NCI-H2107 treated with DMSO at 0.1 percent for 48 hours (cell line): ENCODE measurements at regions not wholly inside any gene's neighbourhood (a gene's known extent, or its start where the extent isn't known, plus 50 kb on each side); places are given as distances from the start of the nearest gene placed in this dataset.
A peak's percentile ranks its signal among the peaks of the same experiment; 100 is the strongest.
"Not testable (repeated sequence)": the region's sequence is repeated elsewhere in the genome, so short reads cannot be mapped to it uniquely, and the experiment has no call there.

Source experiments
- DNase-seq: peaks from one replicate; lab custom pipeline; 2025; ENCODE audit not compliant: unreplicated experiment; lab: John Stamatoyannopoulos, UW

DNA sequence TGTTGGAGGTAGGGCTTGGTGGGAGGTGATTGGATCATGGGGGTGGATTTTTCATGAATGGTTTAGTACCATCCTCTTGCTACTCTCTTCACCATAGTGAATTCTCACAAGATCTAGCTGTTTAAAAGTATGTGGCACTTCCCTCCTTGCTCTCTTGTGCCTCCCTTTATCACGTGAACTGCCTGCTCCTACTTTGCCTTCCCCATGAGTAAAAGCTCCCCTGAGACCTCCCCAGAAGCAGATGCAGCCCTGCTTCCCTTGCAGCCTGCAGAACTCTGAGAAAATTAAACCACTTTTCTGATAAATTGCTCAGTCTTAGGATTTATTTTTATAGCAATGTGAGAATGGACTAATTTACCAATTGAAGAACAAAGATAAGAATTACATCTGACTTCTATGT is 223.1 kb downstream of the RNF144A start:
- no peak for DNase-seq

DNA sequence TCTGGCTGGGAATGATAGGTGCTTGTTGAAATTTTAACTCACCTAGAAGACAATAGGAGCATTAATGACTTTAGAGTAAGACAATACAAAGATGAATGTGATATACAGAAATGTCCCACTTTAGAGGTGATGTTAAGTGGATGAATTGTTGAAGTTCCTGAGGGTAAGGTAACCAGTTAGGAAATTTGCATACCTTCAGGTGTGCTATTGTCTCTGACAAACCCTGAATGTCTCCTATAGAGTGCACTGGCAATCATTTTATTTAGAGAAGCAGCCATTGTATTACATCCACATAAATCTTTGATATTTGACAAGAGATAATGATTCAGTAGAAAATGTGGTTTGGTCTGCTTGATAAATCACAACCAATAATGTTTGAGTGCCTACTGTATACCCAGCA is 228.5 kb downstream of the RNF144A start:
- no peak for DNase-seq

DNA sequence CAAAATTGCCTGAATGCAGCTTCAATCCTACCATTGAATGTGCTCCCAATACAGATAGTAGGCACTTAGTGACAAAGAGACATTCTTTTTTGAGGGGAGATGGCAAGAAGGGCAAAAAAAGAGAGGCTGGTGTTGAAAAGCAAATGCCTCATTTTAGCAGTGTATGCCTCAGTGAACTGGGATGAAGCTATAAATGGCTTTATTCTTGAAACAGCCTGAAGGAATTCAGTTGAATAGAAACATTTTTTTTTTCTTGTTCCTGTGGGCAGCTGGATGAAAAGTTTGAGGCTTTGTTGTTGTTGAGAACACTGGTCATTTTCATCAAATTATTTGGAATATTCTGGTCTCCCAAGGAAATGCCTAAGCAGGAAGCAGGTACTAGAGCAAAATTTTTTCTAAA is 228.9 kb downstream of the RNF144A start:
- no peak for DNase-seq

DNA sequence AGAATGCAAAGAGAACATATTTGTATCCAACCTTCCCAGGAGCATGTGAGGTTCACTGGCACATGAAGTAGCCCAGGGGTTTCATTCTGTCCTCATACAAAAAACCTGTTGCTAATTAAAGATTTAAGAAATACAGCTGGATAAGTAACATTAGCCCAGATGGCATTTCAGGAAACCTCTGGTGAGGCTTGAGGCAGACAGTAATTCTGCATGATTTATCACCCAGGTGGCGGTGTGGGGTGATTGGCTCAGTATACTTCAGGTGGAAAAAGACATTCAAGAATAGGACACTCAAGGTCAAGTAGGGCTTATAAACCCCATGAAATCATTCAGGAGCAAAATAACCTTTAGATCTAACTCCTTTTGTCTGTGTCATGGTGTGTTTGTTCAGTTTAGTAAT is 237.4 kb downstream of the RNF144A start:
- no peak for DNase-seq

DNA sequence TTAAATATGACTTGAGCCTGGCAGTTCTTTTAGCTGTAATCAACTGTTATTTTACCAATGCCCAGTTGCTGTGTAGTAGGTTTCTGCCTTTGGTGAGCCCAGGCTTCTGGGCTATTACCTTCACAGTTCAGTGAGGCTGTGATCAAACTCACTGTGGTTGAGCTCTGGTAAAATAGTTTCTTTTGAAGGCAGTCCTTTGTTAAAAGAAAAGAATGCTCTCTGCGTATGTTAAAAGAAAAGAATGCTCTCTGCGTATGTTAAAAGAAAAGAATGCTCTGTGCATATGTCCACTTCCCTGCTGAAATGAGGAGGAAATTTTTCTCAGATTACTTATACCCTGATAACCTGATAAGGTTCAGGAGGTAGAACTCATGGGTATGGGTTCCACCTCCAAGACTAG is 244.3 kb downstream of the RNF144A start:
- DNase-seq = no peak

DNA sequence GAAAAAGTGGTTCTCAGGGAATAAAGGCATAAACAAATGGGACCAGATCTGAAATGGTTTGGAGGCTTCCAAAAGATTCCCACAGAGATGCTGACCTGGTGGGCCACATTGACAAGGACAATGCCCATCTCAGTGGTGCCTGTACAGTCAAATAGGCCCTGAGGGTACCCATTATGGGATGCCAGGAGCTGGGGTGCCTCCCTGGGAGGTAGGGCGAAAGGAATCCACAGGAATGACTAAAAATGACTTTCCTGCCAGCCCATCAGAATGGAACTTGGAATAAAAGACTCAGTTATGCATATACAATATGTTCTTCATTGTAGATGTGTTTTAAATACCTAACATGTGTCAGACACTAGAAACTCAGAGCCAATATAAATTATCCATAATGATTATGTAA is 248.5 kb downstream of the RNF144A start:
- no peak for DNase-seq

DNA sequence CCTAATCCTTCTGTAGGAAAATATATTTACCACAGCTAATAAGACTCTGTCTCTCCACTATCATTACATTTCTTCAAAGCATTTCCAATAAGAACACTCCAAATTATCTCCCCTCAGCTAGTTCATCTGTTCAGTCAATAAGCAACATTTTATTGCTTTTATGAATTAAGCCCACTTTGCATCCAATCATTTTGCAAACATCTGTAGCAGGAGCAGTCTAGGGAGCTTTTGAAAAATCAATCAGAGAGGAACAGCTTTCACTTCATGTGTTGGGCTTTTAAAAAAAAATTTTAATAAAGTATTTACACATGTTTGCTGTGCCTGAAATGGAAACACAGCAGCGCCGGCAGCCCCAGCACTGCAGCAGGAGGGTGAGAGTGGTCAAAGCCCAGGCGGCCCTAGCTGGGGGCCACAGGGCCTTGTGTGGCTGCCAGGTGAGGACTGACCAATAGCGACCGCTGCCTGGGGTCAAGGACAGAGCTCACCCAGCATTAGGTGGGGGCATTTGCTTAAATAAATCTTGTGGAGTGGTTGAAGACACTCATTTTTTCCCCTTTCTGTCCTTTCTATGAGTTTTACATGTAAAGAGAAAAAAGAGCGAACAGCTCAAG is 250.7 kb downstream of the RNF144A start:
- DNase-seq = no peak

DNA sequence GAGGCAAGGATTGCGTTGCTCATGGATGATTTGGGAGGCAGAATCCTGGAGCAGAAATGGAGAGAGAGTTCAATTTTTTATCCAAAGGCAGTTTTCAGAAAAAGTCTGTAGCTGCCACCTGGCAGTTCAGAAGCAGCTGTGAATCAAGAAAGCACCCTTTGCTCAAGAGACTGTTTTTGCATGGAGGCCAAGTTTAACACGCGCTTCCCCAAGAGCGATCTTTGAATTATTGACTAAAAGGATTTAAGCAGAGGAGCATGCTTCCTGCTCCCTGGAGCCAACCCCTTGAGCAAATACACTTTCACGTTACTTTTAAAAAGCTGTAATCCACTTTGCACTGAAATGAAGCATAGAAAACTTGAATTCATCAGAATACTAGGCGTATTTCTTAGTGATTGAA is 252.4 kb downstream of the RNF144A start:
- no peak for DNase-seq

DNA sequence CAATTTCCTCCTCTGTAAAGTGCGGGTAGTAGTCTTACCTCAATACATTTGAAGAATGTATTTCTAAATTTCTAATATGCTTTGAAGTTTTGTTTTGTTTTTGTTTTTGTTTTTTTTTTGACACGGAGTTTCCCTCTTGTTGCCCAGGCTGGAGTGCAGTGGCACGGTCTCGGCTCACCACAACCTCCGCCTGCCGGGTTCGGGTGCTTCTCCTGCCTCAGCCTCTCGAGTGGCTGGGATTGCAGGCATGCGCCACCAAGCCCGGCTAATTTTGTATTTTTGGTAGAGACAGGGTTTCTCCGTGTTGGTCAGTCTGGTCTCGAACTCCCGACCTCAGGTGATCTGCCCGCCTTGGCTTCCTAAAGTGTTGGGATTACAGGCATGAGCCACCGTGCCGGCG is 261.8 kb downstream of the RNF144A start:
- DNase-seq = not testable (repeated sequence)

DNA sequence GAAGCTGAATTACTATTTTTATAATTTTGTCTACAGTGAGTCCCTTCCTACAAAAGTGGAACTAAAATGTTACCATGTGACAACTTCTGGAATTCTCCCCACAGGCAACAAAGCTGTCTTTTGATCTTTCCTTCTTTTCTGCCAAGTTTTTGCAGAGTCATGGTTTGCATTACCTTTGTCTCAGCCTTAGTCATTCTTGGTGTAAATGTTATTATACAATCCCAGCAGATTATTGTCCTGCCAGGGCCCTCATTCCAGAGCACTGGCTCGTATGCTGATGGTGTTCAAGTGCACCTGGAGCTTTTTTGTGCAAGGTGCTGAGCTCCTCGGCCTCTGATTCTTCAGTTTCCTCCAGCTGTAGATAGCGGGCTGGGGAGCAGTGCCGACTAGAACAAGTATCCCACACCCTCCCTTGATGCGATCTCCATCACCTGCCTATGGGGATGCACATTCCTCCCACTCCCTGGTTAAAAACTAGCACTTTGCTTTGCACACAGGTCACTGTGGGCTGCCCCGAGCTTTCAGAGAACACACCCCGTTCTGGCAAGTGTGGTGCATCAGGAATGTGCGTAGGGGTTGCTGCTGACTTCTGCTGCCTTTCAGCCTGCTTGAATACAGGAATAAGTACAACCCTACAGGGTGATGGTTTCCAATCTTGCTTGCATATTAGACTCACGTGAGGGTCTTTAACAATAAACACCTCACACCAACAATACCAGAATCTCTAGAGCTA is 263.6 kb downstream of the RNF144A start:
- DNase-seq = no peak

DNA sequence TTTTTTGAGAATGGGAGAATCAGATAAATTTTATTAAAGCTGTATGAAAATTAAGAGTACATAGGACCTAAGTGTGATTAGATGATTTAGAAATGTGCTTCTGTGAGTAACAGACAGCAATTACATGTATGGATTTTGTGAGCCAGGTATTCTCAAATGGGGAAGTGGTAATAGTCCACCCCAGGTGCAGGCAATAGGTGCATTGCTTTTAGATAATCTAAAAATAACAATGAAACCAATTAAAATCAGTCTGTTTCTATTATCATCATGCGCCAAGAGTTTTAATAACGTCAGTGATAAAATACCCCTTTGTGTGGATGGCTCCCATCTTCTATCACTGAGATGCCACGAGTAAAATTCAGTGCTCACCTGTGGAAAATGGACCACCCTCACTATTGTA is 265.3 kb downstream of the RNF144A start:
- no peak for DNase-seq

DNA sequence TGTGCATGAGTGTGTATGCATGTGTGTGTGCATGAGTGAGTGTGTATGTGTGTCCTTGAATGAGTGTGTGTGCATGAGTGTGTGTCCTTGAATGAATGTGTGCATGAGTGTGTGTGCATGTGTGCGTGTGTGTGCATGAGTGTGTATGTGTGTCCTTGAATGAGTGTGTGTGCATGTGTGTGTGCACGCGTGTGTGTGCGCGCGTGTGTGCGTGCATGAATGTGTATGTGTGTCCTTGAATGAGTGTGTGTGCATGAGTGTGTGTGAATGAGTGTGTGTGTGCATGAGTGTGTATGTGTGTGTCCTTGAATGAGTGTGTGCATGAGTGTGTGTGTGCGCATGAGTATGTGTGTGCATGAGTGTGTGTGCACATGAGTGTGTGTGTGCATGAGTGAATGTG is 271.9 kb downstream of the RNF144A start:
- no peak for DNase-seq

DNA sequence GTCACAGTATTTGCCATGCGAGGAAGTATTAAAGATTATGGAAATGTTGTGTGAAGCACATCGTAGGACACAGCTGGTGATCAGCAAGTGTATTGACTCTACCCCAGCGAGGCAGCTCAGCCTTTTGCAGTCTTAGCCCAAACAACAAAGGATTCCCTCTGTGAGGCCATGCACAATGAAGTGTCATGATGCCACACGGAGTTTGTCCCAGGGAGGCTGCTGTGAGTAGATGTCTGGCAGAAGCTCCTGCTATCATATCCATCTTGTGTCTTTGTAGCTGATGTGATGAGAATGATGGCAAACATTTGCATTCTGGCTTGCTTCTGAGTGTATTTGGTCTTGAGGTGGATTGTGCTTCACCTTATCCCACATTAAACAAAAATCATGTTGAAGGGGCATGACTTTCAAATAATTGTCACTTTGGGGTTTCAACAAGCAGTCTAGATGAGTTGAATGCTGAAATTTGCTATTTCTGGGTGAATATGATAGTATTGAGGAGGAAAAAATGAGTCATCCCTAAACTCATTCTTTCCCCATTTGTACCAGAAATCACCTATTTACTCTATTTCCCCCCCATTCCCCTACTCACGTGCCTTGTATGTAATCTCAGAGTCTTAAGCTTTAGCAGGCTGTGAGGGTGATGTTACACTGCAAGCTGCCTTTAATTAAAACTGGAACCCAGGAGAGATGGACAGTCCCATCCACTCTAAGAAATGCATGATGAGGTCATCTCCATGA is 273.5 kb downstream of the RNF144A start:
- no peak for DNase-seq

DNA sequence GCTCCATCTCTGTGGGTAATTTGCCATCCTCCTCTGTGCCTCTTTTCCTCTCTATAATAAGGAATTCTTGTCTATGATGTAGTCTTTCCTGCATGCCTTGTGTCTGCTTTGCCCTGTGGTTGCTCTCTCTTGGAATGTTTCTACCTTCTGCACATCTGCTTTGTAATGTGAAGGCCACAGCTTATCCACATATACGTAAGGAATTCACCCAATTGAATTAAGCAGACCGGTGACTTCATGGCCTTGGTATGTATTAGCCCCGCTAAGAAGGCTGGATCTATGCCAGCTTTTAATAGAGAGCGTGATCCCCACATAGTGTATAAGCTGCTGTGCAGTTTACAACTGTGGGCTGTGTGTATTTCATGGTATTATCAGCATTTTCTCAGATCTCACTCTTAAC is 274.7 kb downstream of the RNF144A start:
- no peak for DNase-seq

DNA sequence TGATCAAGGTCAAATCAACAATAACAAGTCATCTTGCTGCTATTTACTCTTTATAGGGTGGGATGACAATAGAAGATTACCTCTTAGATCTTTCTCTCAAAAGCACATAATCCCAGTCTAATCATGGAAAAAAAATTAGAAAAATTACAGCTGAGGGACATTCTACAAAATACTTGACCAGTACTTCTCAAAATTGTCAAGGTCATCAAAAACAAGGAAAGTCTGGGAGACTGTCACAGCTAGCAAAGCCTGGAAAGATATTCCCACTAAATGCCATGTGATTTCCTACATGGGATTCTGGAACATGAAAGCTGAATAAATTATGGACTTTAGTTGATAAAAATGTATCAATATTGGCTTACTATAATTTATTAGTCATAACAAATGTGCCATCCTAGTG is 276.2 kb downstream of the RNF144A start:
- no peak for DNase-seq

DNA sequence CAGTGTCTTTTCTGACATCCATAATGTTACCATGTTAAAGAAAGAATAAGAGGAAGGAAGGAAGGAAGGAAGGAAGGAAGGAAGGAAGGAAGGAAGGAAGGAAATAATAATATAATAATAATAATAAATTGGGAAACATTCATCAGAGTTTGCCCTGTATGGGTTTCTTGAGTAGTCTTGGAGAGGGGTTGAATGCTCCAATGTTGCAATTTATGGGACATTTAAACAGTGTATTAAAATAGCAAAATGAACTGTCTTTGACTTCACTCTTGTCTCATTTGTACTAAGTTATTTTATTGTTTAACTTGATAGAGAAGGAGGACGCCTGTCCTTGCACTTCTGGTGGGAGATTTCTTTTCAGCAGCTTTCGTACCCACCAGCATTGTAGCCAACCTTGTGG is 277.7 kb downstream of the RNF144A start:
- DNase-seq = no peak

DNA sequence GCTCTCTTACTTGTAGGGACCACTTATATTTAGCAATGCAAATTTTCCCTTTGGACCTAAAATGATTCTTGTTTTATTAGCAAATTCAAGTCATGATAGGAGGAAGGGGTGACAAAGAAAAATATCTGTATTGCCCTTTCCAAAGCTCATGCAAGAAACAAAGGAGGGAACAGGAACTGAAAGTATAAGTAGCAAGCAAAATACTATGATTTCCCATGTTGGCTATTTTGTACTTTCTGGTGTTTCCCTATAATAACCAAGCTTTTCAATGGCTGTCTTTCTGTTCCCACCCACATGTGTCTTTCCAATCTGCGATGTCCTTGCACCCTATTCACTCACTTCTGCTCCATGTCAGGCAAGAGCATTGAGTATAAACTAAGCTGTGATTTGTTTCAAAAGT is 279.7 kb downstream of the RNF144A start:
- DNase-seq = no peak

DNA sequence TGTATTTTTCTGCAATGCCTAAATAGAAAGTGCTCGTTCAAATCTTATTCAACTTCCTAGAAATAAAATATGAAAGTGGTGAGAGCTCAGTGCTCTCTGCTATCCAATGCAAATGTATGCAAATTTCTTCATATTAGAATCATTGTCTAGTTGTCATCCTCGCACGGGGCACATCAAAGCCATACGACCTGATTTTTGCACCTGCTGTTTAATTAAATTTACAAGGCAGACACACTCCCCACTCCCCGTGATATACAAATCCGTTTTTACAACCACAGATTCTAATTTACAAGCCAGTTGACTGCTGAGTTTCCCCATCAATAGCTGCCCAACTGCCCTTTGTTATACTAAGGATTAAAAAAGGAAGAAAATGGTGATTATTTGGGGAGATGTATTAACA is 284.6 kb downstream of the RNF144A start:
- DNase-seq = no peak

DNA sequence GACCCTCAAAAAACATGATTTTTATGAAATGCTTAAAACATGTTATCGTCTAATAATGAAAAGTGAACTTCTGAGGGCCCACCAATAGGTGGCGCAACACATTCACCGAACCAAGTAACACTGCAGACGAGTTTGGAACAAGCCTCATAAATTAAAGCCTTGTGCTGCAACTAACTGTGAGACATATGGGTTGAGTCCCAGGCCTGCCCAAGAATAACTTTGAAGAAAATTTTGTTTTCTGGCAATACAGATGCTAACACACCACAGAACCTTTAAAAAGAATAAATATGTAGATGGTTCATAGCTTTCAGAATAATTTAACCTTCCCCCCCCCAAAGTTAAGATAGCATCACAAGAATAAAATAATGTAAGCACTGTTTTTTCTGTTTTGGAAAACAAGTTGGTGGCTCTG is 285.9 kb downstream of the RNF144A start:
- peak; percentile 24 for DNase-seq

DNA sequence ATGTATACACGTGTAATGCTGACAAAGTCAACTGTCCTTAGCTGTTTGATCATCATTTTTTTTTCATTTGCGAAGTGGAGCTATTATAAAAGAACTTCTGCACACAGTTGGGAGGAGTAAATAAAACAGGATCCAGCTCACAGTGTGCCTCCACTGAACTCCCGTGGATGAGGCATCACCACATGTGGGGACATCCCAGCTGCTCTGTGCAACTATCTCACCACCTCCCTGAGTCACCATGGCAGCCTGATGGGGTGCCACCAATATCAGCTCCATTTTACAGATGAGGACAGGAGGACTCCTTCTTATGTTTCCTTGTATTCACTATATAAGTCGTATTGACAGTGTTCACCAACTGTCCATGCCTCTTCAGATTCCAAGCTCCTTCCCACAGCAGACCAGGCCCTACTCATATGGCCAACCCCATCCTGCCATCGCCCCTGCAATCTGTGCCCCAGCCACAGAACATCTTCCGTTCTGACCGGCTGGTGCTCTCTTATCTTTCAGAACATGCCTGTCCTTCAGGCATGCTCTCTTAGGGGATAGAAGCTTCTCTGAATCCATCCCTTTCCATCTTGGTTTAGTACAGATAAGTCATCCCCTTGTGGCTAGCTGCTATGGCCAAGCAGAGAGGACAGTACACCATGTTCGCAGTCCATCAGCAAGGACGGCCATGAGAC is 288.1 kb downstream of the RNF144A start:
- no peak for DNase-seq

DNA sequence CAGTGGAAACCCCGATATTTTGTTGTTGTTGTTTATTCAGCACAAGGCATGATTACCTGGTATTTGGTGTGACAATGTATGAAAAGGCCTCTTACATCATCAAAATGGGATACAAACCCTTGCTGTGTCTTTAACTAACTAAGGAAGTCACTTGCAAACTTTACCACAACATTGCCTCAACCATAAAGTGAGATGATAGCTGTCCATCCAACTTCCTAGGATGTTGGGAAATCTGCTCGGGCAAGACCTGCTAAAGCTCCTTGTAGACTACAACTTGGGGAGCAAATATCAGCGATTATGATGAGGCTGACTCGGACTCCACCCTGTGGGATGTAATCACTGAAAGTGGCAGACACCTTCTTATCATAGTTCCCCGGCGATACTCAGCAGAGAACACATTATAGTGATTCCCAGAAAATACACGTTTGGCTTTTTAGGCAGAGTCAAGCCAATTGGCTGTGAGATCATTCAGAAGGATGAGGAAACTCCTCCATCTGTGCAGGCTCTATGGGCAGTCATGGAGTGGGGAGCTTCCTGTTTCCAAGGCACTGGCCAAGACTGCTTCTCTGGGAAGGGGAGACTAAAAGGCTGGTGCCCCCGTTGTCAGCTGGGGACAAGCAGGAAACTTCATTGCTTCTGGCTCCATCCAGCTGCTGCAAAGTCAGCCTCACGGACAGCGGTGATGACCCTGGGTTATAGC is 289.0 kb downstream of the RNF144A start:
- DNase-seq = no peak
